Right ventricle myocardium superior (tissue), 1 donor: ENCODE measurements at regions not wholly inside any gene's neighbourhood (a gene's known extent, or its start where the extent isn't known, plus 50 kb on each side); places are given as distances from the start of the nearest gene placed in this dataset.

Source experiments
- ATAC-seq: fragments of 200-7000 bp; cut with Tn5 transposase; one replicate; pipeline ENCODE4 v1.9.1; 2020; ENCODE audit warnings: mild to moderate bottlenecking; ENCODE audit not compliant: poor library complexity
- DNase-seq: peaks from one replicate; pipeline ENCODE4 v3.0.0-alpha.2; 2020
- intact Hi-C: fragments of 100-400 bp; cut with DNase I; formaldehyde crosslinking; loops from one replicate; pipeline ENCODE4 v1.11.2; 2022
- donor health status: DM: no; HTN: yes; CAD: no; lungs with severe emphysema.

DNA sequence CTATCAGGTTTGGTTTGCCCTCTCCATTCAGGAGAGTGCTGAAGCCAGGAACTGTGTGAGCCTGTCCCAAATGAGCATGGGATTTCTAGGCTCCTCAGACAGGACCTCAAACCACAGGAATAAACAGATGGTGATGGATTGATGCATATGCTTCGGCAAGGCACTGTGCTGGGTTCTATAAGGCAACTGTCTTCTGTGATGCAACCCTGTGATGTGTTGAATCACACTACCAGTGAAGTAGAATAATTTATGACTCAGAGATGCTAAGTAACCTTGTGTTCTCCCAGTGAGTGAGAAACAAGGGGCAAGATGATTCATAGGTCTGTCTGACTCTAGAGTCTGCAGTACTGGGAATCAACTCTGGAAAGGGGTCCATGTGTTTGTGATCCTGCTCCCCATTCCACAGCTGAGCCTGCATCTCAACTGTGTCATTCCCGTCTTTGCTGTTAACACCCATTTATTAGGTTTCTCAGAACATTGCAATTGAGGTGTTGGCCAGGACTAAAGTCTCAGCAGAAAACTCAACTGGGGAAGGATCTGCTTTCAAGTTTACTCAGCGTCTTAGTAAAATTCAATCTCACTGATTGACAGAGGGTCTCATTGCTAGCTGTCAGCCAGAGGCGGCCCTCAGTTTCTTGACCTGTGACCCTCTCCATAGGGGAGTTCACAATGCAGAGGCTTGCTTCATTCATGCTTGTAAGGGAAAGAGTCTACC lies 510.1 kb upstream of the CFAP20DC start:
- ATAC-seq = no peak
- intact Hi-C loops = loop anchor here (10.0 kb wide), 1 partner anchor 325 kb away; no protein-coding TSS in a partner anchor

DNA sequence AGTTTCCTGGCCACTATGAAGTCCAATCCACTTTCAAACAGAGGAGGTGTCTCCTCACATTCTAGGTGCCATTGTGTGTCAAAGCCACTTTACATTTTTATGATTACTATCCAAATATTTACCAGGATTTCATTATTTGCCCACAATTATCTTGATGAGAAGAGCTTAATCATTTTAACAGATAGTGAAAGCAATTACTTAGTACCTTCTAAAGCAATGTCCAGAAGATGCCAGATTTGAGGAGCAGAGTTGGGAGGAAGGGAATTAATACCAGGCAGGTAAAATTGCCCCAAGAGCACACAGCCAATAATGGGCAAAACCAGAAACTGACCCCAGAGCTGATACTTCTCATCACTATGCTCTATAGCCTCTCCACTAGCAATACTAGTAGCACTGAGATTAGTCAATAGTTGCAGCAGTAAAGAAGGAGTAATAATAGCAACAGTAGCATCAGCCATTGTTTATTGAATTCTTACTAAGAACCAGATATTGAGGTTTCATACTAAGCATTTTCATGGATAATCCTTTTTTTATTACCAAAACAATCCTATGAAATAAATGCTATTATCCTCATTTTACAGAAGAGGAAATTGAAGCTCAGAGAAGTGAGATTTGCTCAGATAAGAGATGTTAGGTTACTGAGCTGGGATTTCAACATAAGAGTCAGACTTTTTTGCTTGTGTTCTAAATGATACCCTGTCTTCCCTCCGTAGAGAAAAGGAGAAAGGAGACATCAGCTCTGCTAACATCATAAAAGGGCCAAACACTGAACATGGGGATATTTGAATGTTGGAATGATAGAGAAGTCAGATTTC lies 509.3 kb upstream of the CFAP20DC start:
- intact Hi-C loops = no loop called here
- DNase-seq (no peak), ATAC-seq (no peak)

More for the DNA sequence above, 510.1 kb upstream of the CFAP20DC start:
- DNase-seq = no peak

DNA sequence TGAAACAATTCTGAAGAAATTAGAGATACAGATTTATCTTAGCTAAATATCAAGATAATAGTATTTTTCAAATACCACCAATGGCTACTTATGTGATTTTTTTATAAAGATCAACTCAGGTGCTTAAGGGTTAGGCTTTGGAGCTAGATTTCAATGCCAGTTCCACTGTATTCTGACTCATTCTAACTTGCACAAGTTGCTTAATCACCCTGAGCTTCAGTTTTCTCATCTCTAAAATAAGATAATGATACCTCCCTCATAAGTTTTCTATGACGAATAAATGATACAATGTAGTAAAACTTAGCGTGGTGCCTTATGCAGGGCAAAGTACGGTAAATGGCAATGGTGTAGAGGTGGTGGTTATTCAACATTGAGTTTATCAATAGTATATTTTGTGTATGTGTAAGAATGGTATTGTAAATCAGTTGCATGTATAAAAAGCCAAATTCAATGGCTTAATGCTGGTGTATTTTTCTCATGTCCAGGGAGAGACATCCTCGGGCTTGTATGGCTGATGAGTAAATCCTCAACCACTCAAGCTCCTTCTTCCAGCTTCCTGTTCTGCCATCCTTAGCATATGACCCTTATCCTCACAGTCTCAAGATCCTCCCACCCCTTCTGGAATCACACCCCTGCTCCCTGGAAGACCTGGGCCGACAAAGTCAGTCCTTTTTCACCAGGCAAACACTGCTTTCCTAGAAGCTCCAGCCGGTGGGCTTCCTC lies 505.9 kb upstream of the CFAP20DC start:
- intact Hi-C loops = no loop called here
- no peak for ATAC-seq

DNA sequence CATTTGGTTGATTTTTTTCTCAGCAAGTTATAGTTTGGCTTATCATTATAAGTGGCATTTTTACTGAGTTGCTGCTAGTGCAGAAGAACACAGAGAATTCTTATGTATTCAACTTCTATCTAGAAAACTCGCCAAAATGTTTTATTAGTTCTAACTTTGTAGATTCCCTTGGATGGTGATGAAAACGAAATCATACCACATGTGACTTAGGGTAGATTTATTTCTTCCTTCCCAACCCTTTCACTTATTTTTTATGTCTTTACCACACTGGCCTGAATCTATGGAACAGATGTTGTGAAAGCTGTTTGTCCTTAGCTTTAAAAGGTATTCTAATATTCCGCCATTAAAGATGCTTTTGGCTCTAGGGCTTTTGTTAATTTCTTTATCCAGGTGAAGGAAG lies 503.3 kb upstream of the CFAP20DC start:
- DNase-seq (no peak), ATAC-seq (no peak)
- intact Hi-C loops = no loop called here

More for the DNA sequence above, 505.9 kb upstream of the CFAP20DC start:
- no peak for DNase-seq

DNA sequence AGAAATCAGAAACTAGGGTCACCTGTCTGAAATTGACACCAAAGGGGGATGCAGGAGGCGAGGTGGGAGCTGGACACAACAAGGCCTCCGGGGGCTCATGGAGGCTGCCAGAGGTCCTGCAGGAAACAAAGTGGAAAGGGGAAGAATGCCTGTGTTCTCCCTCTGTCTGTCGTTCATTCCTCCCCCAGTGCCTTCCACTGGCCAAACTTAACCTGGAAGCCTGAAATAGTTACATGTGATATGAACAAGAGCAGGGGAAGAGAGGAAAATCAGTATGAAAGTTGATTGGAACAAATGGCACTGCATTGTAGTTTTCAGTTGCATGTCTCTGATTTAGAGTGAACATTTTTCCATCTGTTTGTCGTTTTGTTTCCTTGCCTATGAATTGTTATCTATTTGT lies 502.0 kb upstream of the CFAP20DC start:
- intact Hi-C loops = no loop called here
- DNase-seq = no peak
- ATAC-seq = peak; percentile 70

DNA sequence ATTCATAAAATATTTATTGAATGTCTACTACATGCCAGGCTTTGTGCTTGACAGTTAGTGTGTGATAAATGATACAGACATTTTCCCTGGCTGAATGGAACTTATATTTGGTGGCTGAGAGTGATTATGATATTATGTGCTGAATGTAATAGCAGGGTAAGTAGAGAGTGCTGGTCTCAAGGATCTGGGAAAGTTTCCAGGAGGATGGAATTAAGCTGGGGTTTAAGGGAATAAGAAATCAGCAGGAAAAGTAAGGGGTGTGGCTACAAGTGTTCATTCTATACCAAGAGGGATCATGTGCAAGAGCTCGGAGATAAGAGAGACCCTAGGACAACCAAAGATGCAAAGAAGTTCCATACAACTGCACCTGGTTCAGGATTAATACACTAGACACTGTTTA lies 500.1 kb upstream of the CFAP20DC start:
- ATAC-seq (no peak), DNase-seq (no peak)
- intact Hi-C loops = no loop called here

DNA sequence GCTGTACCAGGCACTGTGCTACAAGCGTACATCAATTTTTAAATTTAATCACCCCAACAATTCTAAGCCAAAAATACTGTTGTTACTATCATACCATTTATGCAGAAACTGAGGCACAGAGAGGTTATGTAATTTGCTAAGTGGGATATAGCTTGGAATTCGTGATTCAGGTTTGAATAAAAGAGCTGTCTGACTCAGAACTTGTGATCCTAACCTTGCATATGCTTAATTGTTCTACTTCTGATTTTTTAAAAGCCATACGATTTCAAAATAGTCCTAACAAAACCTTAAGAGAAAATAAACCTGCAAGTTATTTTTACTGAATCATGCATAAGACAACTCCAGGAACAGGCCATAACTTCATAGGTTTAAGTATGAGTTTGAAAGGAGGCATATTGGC lies 498.0 kb upstream of the CFAP20DC start:
- no peak for ATAC-seq
- DNase-seq = no peak
- intact Hi-C loops = no loop called here

DNA sequence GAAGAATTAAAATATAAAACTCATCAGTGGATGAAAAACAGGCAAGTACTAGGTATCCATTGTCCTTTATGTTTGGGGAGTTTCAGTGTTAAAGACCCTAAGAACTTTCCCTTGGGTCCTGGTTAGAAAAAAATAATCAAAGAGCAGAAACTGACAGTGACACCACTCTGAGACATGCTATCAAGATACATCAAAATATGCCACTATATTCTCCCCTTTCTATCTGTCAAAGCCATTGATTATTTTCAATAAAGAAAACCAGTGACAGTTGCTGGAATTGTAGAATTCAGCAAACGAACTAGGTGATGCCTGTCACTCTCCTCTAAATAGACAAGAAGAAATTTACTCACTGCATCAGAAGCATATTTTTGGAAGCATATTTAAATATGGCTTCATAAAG lies 496.7 kb upstream of the CFAP20DC start:
- DNase-seq = no peak
- intact Hi-C loops = no loop called here
- no peak for ATAC-seq

DNA sequence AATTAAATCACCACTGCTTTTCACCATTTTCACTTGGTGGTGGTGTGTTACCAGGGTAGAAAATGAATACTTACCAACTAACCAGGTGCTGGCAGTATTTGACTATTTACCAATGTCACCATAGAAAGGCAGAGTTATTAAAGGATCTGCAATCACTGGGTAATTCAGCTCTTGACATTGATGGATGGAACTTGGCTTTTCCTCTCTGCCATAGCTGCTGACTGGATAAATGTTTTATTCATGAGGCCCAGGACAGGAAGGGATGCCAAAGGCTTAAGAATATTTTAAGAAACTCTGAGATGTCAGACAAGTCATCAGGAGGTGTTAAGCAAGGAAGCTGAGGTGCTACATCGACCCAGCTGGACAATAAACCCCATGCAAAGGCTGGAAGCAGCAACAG lies 495.5 kb upstream of the CFAP20DC start:
- intact Hi-C loops = no loop called here
- peak; percentile 72 for ATAC-seq

DNA sequence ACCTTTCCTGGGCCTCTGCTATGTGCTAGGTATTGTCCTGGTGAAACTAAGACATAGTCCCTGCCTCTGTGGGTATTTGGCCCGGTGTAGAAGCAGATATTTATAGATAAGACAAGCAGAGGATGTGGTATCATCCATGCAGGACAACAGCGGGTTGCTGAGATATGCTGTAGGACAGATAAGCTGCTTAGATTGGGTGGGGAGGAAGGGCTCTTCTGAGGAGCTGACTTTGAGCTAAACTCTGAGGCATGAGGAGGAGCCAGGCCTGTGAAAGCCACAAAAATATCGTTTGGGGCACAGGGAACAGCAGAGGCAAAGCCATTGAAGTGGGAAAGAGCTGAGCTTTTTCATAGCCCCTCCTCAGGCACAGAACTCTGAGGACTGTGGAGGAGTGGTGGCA lies 492.5 kb upstream of the CFAP20DC start:
- ATAC-seq (no peak), DNase-seq (no peak)
- intact Hi-C loops = no loop called here

More for the DNA sequence above, 495.5 kb upstream of the CFAP20DC start:
- no peak for DNase-seq

DNA sequence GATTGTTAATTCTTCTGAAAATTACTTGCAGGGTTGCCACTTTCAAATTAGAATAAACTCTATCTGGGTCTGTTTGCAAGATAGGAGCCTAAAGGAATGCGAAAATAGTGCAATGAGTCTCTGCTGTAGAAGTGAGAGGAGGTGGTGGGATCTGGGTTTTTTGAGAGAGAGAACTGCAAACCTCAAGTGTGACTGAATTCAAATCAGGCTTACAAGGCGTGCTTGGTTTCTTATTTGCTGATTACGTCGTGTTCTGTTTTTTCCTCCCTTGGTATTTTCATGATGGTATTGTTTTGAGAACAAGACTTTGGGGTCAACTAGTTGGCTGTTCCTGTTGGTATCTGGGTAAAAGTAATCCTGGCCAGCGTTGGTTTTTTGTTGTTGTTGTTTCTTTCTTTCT lies 490.9 kb upstream of the CFAP20DC start:
- intact Hi-C loops = no loop called here

DNA sequence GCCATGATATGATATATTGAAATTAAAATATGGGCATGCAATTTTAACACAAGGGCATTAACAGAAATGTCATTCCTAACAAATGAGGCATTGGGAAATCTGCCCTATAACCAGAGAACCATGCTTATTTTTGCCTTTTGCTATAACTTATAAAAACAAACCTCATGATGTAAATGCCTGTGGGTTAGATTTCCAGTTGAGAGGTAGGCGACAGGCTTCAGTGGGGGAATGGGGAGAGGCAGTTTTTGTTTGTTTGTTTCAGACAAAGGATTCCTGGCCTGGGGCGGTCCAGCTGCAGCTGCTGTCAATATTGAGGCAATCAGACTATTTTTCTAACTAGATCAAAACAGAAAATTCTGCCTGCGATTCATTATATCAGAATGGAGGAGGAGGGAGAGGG lies 490.4 kb upstream of the CFAP20DC start:
- DNase-seq (no peak), ATAC-seq (no peak)
- intact Hi-C loops = no loop called here

More for the DNA sequence above, 490.9 kb upstream of the CFAP20DC start:
- no peak for DNase-seq
- ATAC-seq = no peak

DNA sequence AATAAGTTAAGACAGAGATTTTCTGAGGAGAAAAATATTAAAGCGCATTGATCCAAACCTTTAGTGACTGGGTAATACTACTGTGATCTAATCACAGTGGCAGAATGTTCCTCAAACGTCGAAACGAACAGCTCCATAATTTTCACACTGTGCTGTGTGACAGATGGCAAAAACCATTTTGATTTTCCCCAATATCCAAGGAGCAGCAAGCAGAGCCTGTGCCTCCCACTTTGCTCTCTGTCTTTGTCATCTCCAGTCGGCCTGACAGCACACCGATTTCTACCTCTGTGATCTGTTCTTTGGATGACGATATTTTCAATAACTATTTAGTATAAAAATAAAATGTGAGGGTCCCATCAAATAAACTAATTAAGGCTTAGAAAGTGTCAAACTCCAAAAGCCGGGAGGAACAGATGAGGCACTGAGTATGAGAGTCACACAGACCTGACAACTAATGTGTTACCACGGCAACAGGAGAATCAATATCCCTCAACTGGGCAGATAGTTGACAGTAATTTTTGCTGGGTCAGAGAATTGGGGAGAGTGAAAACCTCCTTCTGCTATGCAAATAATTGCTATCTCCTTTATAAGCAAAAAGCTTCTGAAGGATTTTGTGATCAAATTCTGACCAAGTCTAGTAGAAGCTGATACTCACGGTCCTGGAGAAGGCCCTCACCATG lies 489.1 kb upstream of the CFAP20DC start:
- ATAC-seq (no peak), DNase-seq (no peak)
- intact Hi-C loops = no loop called here

DNA sequence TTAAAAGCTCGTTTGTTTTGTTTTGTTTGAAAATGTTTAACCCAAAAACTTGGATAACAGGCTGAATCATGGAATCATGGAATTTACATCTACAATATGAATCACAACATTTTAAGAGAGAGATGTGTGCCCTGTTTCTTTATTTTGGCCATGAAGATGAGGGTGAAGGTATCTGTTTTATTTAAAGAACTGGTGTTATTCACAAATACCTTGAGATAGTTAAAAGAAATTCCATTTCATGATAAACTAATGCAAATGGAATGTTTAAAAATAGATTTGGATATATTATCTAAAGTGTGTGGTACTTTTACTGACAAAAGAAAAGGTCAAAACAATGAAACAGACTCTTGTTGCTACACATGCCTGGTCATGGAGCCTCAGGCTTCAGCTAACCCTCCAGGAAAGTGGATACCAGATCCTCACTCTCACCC lies 486.0 kb upstream of the CFAP20DC start:
- intact Hi-C loops = no loop called here

DNA sequence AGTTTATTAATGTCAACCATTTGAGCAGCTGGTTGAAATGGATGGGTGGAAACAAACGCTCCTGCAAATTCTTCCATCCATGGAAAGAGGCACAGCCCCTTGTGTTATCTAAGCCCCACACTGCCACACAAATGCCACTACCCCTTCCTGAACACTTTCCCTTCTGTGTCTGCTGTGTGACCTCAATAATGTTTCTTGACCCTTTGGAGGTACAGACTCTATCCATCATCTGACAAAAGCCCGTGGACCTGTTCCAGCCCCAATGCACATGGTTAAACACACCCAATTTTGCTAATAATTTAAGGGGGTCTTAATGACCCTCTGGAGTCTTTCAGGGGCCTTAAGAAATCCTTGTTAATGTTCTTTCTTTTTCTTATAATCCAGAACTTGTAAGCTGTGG lies 482.2 kb upstream of the CFAP20DC start:
- intact Hi-C loops = no loop called here
- no peak for DNase-seq
- no peak for ATAC-seq

More for the DNA sequence above, 486.0 kb upstream of the CFAP20DC start:
- ATAC-seq (peak; percentile 71), DNase-seq (no peak)

DNA sequence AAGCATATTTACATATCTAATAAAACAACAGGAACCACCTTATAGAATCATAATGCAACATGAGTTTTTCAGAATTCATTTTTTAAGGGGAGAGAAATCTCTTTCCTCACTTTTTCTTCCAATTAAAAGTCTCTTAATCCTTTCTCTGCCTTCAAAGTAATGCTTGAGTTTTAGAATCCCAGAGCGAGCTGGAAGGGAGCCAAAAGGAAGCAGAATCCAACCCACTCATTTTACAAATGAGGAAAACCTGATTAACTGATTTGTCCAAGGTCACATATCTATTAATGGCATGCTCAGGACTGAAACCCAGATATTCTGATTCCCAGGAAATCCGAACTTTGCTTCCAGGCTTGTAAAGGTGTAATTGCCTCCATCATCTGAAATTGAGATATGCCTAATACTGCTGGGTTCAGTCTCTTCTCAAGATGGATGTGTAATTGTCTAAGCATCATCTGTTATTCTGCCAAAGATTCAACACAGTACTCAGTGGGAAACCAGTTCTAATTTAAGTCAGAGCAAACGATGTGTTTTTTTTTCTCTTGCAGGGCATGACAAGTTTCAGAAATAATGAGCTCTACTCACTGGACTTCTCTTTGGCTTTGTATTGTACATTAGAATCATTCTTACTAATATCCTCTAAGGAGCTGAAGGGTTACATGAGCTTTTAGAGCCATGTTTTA lies 481.4 kb upstream of the CFAP20DC start:
- no peak for DNase-seq
- intact Hi-C loops = no loop called here
- ATAC-seq = no peak

DNA sequence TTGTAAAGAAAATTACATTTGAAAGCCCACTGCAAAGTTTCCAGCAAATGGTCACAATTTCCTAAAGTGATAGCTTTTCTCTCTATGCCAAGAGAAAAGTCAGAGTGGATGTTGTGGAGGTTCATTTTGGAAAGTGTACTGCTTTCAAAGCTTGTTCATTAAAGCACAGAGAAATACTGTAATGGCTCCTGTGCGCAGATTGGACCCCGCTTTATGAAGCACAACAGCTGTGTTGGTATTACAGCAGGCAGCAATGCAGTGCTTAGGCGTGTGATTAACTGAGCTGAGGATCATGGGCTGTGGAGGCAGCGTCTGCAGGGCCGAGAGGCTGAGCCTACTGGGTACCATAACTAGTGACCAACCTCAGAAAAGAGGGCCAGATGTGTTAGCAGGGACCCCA lies 478.4 kb upstream of the CFAP20DC start:
- intact Hi-C loops = no loop called here
- DNase-seq (no peak), ATAC-seq (no peak)

DNA sequence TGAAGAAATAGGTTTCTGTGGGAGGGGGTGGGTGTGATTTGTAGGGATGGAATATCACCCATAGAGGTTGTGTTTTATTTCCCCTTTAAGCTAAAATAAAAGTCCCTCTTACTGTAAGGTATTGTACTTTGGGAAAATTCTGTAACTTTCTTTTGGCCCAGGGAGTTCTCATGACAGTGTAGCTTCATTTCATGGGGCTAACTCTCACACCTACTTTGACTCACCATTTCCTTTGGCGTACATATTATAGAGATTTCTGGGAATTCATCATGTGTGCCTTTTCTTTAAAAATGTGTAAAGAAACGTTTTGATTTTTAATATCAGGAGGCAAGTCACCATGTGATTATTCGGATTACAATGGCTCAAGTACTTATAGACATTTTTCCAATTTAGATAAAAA lies 477.7 kb upstream of the CFAP20DC start:
- intact Hi-C loops = no loop called here
- ATAC-seq (no peak), DNase-seq (no peak)
